Loucy (cell line): ENCODE measurements at regions not wholly inside any gene's neighbourhood (a gene's known extent, or its start where the extent isn't known, plus 50 kb on each side); places are given as distances from the start of the nearest gene placed in this dataset.

ENCODE experiments used
- H2AFZ ChIP-seq: fragments of 200-600 bp; sonication (generic); 2 replicates; pipeline ENCODE4 v1.6.0; 2016; ENCODE audit warnings: antibody characterized with exemption, mild to moderate bottlenecking, low read length, moderate library complexity
- H3F3A ChIP-seq: fragments of 200-600 bp; 2 replicates; pipeline ENCODE4 v1.6.0; 2016; ENCODE audit warnings: antibody characterized with exemption, low read depth, mild to moderate bottlenecking
- H3K27me3 ChIP-seq: fragments of 200-600 bp; sonication (generic); 2 replicates; pipeline ENCODE4 v1.6.1; 2014; ENCODE audit warnings: low read length, mild to moderate bottlenecking; ENCODE audit not compliant: insufficient read depth, poor library complexity, severe bottlenecking
- H3K36me3 ChIP-seq: fragments of 200-600 bp; sonication (generic); 2 replicates; pipeline ENCODE4 v1.6.1; 2016; ENCODE audit warnings: low read length; ENCODE audit not compliant: insufficient read depth
- H3K4me1 ChIP-seq: fragments of 200-600 bp; sonication (generic); 2 replicates; pipeline ENCODE4 v1.5.1; 2014; ENCODE audit warnings: low read length, mild to moderate bottlenecking; ENCODE audit not compliant: insufficient read depth, poor library complexity, severe bottlenecking
- H3K4me2 ChIP-seq: fragments of 200-600 bp; sonication (generic); 2 replicates; pipeline ENCODE4 v1.6.0; 2014; ENCODE audit warnings: antibody characterized with exemption, low read length, low read depth, mild to moderate bottlenecking; ENCODE audit not compliant: poor library complexity, severe bottlenecking
- H3K4me3 ChIP-seq: fragments of 200-600 bp; sonication (generic); 2 replicates; pipeline ENCODE4 v1.5.1; 2014; ENCODE audit warnings: low read length, mild to moderate bottlenecking, mixed read lengths; ENCODE audit not compliant: poor library complexity, severe bottlenecking
- H3K79me2 ChIP-seq: fragments of 200-600 bp; sonication (generic); 2 replicates; pipeline ENCODE4 v1.6.1; 2014; ENCODE audit warnings: low read length; ENCODE audit not compliant: insufficient read depth
- H3K9ac ChIP-seq: fragments of 200-600 bp; sonication (generic); 2 replicates; pipeline ENCODE4 v1.6.0; 2014; ENCODE audit warnings: mild to moderate bottlenecking, low read depth, low read length, moderate library complexity; ENCODE audit not compliant: poor library complexity, severe bottlenecking
- H3K9me2 ChIP-seq: fragments of 200-600 bp; sonication (generic); replicated peaks from 2 replicates; pipeline ENCODE4 v1.6.1; 2016; ENCODE audit warnings: low read depth, low read length, mixed read lengths
- H3K9me3 ChIP-seq: fragments of 200-600 bp; sonication (generic); 2 replicates; pipeline ENCODE4 v1.6.1; 2014; ENCODE audit warnings: mild to moderate bottlenecking, antibody characterized with exemption, low read length, low read depth; ENCODE audit not compliant: insufficient read depth
- H4K20me1 ChIP-seq: fragments of 200-600 bp; sonication (generic); 2 replicates; pipeline ENCODE4 v1.6.0; 2014; ENCODE audit warnings: antibody characterized with exemption, low read length, mild to moderate bottlenecking; ENCODE audit not compliant: insufficient read depth, poor library complexity, severe bottlenecking
- CTCF ChIP-seq: fragments of 200-600 bp; sonication (generic); conservative IDR thresholded peaks from 2 replicates; pipeline ENCODE4 v1.5.1; 2014; ENCODE audit warnings: mild to moderate bottlenecking, antibody characterized with exemption, low read length
- EZH2phosphoT487 ChIP-seq: fragments of 200-600 bp; IDR thresholded peaks from 2 replicates; pipeline ENCODE4 v1.6.1; 2018; ENCODE audit warnings: antibody characterized with exemption, mild to moderate bottlenecking, moderate library complexity, borderline replicate concordance

GRCh38 chr20:12051206-12052163 is 133.8 kb downstream of the BTBD3 start:
- TF ChIP-seq CTCF: no peak
- no peak for TF ChIP-seq EZH2phosphoT487
- Histone ChIP-seq H3K79me2 (no peaks in the 10 kb centered on the region), H3K9me2 (no peaks in the 10 kb centered on the region), H3K27me3 (no peaks in the 10 kb centered on the region), H3K36me3 (no peaks in the 10 kb centered on the region), H3K4me1 (peaks cover 71% of the 10 kb centered on the region), H2AFZ (peak overlapping the region; percentile 17; the same call in 1 of the 2 replicates), H3K4me3 (no peak overlapping the region), H3K9me3 (no peaks in the 10 kb centered on the region), H3K9ac (no peak overlapping the region), H3K4me2 (no peak overlapping the region), H4K20me1 (no peaks in the 10 kb centered on the region), H3F3A (no peaks in the 10 kb centered on the region)

DNA sequence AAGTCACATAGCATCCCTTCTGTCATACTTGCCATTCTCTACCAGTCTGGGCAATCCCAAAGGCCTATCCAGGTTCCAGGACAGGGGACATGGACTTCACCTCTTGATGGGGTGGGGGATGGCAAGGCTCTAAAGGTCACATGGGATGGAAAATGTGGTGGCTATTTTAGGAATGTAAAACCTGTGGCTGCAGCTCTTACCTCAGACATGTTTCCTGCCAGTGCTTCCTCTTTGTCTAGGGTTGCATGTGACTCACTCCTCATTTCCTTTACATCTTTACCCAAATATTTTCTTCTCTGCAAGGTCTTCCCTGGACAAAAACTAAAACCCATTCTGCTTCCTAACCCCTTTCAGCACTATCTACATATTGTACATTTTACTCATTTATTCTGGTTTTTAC is 135.7 kb downstream of the BTBD3 start:
- peak overlapping the region; percentile 51 for H3K9ac ChIP-seq
- no peaks in the 10 kb centered on the region for H3F3A ChIP-seq
- H4K20me1 ChIP-seq: no peaks in the 10 kb centered on the region
- peaks cover 85% of the 10 kb centered on the region for H3K4me1 ChIP-seq
- no peaks in the 10 kb centered on the region for H3K27me3 ChIP-seq
- no peak for TF ChIP-seq EZH2phosphoT487
- TF ChIP-seq CTCF: no peak
- no peaks in the 10 kb centered on the region for H3K9me3 ChIP-seq
- peak overlapping the region; percentile 62 for H3K4me2 ChIP-seq
- no peaks in the 10 kb centered on the region for H3K36me3 ChIP-seq
- peak overlapping the region; percentile 57 for H3K4me3 ChIP-seq
- 0 out of 2 replicates have a peak overlapping the region, but pooled peaks have one; percentile 44 for H2AFZ ChIP-seq
- no peaks in the 10 kb centered on the region for H3K9me2 ChIP-seq
- H3K79me2 ChIP-seq: no peaks in the 10 kb centered on the region

DNA sequence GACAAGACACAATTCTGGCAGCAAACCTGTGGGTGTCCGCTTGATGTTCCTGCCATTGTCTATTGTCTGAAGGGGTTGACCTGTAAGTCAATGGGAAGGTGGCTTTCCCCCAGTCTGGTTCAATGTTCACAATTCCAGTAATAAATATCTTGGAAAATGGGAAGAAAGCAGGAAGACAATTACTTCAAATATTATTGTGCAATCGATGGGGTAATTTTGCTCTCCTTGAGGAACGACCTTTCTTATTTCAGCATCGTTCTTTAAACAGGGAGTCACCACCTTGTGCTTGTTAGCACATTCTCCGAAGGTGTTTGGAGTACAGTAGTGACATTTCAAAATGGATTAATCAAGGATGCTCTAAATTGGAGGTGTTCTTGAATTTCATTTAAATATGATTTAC is 136.9 kb downstream of the BTBD3 start:
- Histone ChIP-seq H4K20me1 (no peaks in the 10 kb centered on the region), H3K79me2 (no peaks in the 10 kb centered on the region), H3F3A (no peaks in the 10 kb centered on the region), H3K9me3 (no peaks in the 10 kb centered on the region; the same call in 1 of the 2 replicates), H3K27me3 (no peaks in the 10 kb centered on the region), H3K4me1 (peaks cover 77% of the 10 kb centered on the region), H3K4me3 (no peak overlapping the region), H3K9ac (peak overlapping the region; percentile 51), H3K36me3 (no peaks in the 10 kb centered on the region), H2AFZ (no peak overlapping the region; the same call in 1 of the 2 replicates), H3K9me2 (no peaks in the 10 kb centered on the region), H3K4me2 (peak overlapping the region; percentile 62)
- TF ChIP-seq CTCF (no peak), EZH2phosphoT487 (no peak)
